Activated CD4-positive, alpha-beta T cell treated with anti-CD3 and anti-CD28 coated beads, Interleukin-2, Interleukin-6, amounts not matched to agents 100 ng/mL and 50 ng/mL, durations not matched to agents 16 hours and 8 hours (primary cell): ENCODE measurements at regions not wholly inside any gene's neighbourhood (a gene's known extent, or its start where the extent isn't known, plus 50 kb on each side); places are given as distances from the start of the nearest gene placed in this dataset.

Source experiments
- DNase-seq: peaks from one replicate; pipeline ENCODE4 v3.0.0-alpha.2; 2020

- DNase-seq: no peak
These were observed 53.0 kb upstream of the SMOX start for GRCh38 chr20:4095639-4096038.

- peak; percentile 55 for DNase-seq
These were observed 56.8 kb upstream of the SMOX start for GRCh38 chr20:4091490-4092479.

- no peak for DNase-seq
These were observed 57.7 kb upstream of the SMOX start for GRCh38 chr20:4090756-4091489.

GRCh38 chr20:4089756-4090487, 58.7 kb upstream of the SMOX start:
- no peak for DNase-seq

- no peak for DNase-seq
These were observed 59.9 kb upstream of the SMOX start for GRCh38 chr20:4088766-4089165.

- no peak for DNase-seq
These were observed 60.7 kb upstream of the SMOX start for GRCh38 chr20:4087923-4088322.

- DNase-seq: no peak
These were observed 61.6 kb upstream of the SMOX start for GRCh38 chr20:4086771-4087687.

- DNase-seq: no peak
These were observed 63.9 kb upstream of the SMOX start for GRCh38 chr20:4084721-4085120.

GRCh38 chr20:4084096-4084495, 64.5 kb upstream of the SMOX start:
- DNase-seq: no peak

- no peak for DNase-seq
These were observed 65.3 kb upstream of the SMOX start for GRCh38 chr20:4083098-4083865.

- DNase-seq: peak; percentile 85
These were observed 66.1 kb upstream of the SMOX start for GRCh38 chr20:4082406-4083097.

- no peak for DNase-seq
These were observed 66.1 kb upstream of the RNF24 start for GRCh38 chr20:4081421-4081820.

- no peak for DNase-seq
These were observed 61.3 kb upstream of the RNF24 start for GRCh38 chr20:4076671-4077070.

GRCh38 chr20:4076033-4076432, 60.7 kb upstream of the RNF24 start:
- DNase-seq: no peak

- no peak for DNase-seq
These were observed 59.6 kb upstream of the RNF24 start for GRCh38 chr20:4074877-4075455.

- DNase-seq: no peak
These were observed 58.7 kb upstream of the RNF24 start for GRCh38 chr20:4073852-4074741.

GRCh38 chr20:4071178-4071693, 55.9 kb upstream of the RNF24 start:
- DNase-seq: no peak

- DNase-seq: no peak
These were observed 55.2 kb upstream of the RNF24 start for GRCh38 chr20:4070323-4071177.
